Tibial nerve (tissue), 3 donors: ENCODE measurements at regions not wholly inside any gene's neighbourhood (a gene's known extent, or its start where the extent isn't known, plus 50 kb on each side); places are given as distances from the start of the nearest gene placed in this dataset.

Experiments
- POLR2A ChIP-seq, 2 donors: fragments of 450-650 bp; IDR thresholded peaks; one replicate each; pipeline ENCODE4 v1.6.1; 2017; ENCODE audit warnings: antibody characterized with exemption in 2 of 2, mild to moderate bottlenecking in 2 of 2, moderate library complexity in 2 of 2
- TF ChIP-seq, protein P1 (sequence below), 5 experiments: fragments of 200-600 bp in 3 of 5; fragments of 450-650 bp in 2 of 5; sonication (generic) in 3 of 5; IDR thresholded peaks; one replicate each; pipeline ENCODE4 v1.5.1; 2016 to 2019; ENCODE audit warnings: antibody characterized with exemption in 5 of 5, mild to moderate bottlenecking in 3 of 5, moderate library complexity in 2 of 5

DNA sequence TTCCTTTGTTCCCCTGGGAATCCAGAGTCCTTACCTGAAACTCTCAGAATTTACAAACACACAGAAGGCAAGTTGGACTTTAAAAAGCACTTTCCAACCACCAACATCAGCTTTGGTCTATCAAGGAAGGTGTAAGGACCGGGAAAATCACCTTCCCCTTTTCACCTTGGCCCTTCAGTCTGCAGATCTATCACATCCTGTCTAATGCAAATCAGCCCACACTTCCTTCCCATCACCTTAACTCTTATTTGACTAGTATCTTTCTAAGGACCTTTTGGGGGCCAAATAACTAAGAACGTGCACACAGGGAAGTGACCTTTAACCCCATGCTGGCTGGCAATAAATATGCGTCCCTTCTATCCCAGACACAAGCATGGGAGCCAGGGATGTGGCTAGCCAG, 320.6 kb downstream of the ARRDC4 start:
- TF ChIP-seq, protein P1, sequence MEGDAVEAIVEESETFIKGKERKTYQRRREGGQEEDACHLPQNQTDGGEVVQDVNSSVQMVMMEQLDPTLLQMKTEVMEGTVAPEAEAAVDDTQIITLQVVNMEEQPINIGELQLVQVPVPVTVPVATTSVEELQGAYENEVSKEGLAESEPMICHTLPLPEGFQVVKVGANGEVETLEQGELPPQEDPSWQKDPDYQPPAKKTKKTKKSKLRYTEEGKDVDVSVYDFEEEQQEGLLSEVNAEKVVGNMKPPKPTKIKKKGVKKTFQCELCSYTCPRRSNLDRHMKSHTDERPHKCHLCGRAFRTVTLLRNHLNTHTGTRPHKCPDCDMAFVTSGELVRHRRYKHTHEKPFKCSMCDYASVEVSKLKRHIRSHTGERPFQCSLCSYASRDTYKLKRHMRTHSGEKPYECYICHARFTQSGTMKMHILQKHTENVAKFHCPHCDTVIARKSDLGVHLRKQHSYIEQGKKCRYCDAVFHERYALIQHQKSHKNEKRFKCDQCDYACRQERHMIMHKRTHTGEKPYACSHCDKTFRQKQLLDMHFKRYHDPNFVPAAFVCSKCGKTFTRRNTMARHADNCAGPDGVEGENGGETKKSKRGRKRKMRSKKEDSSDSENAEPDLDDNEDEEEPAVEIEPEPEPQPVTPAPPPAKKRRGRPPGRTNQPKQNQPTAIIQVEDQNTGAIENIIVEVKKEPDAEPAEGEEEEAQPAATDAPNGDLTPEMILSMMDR (IDR thresholded peaks at IDR 0.05) = no peak
- no peak for TF ChIP-seq POLR2A (IDR thresholded peaks at IDR 0.05)
